ENCODE measurements at regions not wholly inside any gene's neighbourhood (a gene's known extent, or its start where the extent isn't known, plus 50 kb on each side); places are given as distances from the start of the nearest gene placed in this dataset.
"Not testable (repeated sequence)": the region's sequence is repeated elsewhere in the genome, so short reads cannot be mapped to it uniquely, and the experiment has no call there.

DNA sequence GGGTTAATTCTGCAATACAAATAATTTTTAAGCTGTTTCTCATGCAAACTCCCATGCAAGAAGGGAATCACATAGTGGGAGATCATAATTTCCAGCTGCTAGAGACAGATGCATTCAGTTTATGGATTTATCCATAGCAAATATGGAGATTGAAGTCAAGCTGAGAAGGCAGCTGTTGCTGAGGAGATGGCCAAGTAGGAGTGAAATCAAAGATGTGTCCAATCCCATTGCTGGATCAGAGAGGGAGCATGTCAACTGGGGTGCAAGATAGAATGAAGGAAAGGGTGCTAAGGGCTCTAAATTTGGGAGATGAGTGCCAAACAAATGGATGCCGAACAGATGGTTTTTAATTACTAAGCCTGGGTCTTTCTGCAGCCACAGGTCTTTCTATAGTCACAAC, 504.5 kb downstream of the NFIB start:
- DNase-seq: no peak

DNA sequence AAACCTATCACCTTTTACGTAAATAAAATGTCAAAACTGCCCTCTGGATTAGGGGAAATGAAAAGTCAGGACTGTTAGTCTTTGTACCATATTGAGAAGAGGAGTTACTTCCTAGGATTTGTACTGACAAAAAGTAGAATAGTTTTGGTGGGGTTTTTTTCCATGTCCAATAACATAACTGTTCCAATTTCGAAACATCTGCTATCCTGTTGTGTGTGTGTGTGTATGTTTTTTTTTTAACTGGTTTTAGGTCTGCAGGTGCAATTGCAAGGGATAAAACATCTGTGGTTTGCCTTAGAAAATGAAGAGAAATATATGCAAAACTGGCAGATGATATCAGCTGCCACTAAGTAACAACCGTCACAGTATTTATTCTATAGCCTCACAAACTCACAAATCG, 506.8 kb downstream of the NFIB start:
- DNase-seq: no peak

DNA sequence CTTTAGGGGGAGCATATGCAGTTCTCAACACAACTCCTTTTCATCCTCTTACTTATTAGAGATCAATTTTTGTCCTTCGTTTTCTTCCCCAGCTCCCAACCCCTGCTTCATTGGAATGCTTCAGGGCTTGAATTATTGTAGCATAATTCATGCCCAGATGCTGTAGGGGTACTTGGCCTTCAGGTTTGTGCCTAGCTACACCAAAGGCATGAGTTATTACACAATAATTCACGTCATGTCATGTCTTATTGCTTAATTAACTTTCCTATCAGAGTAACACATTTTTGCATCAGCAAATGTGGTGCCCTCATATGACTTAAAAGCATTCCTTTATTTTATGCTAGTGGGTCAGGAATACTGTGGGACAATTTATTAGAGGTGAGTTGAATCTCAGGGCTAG, 507.2 kb downstream of the NFIB start:
- DNase-seq: no peak

DNA sequence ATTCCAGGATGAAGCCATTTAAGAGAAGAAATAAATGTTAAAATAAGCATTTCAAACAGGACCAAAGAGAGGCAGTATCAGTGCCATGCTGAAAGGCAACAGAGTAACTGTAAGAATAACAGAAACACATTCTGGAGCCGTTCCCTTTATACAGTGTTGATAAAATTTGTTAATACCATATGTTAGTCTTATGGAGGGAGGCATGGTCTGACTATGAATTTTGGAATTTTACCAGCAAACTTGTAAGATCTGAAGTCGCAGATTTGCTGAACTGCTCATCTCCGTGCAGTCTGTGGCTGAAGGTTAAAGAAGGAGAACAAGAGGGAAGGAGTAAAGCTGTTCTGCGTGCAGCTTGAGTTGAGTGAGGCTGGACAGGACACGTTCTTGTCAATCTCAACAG, 508.4 kb downstream of the NFIB start:
- DNase-seq: no peak

DNA sequence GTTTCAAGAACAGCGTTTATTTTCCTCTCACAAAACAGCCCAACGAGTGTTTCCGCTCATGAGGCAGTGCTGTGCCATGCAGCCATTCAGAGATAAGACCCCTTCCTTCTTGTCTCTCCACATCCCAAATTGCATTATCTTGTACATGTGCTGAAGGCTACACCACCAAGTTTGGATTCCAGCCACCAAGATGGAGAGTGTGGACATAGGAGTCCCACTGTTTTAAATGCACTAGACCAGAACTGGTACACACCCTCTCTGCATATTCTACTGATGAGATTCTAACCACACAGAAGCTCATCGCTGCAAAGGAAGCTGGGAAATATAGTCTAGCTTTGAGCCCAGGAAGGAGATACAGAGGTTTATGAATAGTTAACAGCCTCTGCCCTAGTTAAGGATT, 509.4 kb downstream of the NFIB start:
- no peak for DNase-seq

DNA sequence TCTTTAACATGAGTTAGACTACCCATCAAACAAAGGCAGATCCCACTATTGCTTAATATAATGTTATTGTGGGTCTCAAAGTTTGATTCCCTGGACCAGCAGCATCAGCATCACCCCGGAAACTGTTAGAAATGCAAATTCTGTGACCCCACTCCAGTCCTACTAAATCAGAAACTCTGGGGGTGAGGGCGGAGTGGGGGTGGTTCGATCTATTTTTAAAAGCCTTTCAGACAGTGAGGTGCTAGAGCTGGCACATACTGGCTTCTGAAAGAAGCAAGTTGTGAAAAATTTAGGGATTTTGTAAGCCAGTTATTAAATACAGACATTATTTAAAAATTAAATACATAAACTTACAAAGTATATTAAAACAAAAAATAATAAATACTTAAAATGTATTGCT, 513.2 kb downstream of the NFIB start:
- DNase-seq: no peak

DNA sequence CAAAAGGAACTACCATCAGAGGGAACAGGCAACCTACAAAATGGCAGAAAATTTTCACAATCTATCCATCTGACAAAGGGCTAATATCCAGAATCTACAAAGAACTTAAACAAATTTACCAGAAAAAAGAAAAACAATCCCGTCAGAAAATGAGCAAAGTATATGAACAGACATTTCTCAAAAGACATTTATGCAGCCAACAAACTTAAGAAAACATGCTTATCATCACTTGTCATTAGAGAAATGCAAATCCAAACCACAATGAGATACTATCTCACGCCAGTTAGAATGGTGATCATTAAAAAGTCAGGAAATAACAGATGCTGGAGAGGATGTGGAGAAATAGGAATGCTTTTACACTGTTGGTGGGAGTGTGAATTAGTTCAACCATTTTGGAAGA, 516.2 kb downstream of the NFIB start:
- not testable (repeated sequence) for DNase-seq

DNA sequence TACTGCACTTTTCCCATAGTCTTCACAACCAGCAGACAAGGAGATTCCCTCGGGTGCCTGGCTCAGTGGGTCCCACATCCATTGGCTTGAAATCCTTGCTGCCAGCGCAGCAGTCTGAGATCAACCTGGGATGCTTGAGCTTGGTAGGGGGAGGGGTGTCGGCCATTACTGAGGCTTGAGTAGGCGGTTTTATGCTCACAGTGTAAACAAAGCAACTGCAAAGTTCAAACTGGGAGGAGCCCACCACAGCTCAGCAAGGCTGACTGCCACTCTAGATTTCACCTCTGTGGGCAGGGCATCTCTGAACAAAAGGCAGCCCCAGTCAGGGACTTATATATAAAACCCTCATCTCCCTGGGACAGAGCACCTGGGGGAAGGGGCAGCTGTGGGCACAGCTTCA, 512.3 kb upstream of the MPDZ start:
- no peak for DNase-seq

DNA sequence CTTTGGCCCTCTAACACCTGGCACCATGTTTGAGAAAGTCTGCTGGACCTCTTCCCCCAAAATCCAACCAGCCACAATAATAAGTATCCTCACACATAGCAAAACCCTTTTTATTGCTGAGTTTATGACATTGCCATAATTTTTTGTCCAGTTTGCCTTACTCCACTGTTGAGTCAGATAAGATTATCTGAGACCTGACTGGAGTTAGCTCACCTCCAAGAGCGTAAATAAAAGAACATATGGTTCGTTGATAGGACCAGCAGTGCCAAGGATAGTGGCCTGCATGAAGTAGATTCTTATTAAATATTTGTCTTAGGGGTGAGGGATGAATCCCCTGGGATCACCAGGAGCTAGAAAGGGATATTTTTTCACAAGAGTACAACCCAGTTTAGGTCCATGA, 510.6 kb upstream of the MPDZ start:
- no peak for DNase-seq

DNA sequence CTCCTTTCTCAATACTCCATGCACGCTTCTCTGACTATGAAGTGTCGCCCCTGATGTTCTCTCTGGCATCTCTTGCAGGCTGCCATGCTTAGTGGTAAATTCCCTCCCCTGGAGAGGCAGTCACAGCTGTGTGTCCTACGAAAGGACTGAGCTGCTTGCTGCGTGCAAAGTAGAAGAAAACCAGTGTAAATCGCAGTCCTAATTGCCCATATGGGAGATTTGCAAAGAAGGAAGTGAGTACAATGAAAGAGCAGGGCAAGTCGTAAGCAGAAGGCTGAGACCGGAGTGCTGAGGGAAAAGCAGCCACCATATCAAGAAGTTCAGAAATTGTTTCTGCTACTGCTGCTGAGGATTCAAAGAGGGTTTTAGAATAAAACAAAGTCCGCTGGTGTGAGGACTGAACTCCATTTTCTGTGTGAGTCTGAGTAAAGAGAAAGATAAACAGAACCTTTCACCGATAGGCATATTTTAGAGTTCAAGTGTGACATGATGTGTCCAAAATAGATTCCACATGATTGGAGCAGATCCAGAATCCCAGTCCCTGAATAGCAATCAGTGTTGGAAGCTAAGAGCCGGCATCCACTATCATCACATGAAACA, 507.8 kb upstream of the MPDZ start:
- no peak for DNase-seq

DNA sequence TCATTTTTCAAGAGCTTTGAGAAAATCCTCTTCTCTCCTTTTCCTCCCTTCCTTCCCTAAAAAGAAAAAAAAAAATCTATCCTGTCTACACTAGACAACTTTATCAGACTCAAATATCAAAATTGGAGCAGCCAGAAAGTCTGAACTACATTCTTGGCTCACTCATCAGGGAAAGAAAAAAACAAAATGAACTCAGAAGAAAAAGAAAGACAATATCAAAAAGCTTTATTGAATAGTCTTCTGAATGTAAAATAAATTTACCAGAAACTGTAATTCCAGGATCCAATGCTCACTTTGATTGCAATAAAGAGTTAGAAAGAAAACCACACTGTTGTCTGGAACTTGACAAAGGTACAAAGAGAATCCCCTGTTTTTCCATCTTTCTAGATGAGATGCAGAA, 507.2 kb upstream of the MPDZ start:
- DNase-seq: no peak

DNA sequence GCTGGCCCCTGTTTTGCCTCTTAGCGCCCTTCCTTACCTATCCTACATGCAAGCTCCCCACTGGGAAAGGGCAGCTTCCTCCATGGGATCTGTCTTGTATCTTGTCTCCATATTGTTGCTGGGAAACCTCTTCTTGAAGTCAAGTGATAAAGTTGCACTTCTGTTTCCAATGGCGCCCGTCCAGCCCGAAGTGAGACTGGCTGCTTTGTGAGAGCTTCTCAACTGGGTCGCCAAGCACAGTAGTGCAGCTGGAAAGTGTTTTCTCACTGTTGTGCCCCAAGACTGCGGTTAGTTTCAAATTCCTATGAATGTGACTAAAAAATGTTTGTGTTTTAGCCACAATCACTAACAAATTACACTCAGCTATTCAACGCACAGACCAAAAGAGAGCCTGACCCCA, 506.6 kb upstream of the MPDZ start:
- no peak for DNase-seq

DNA sequence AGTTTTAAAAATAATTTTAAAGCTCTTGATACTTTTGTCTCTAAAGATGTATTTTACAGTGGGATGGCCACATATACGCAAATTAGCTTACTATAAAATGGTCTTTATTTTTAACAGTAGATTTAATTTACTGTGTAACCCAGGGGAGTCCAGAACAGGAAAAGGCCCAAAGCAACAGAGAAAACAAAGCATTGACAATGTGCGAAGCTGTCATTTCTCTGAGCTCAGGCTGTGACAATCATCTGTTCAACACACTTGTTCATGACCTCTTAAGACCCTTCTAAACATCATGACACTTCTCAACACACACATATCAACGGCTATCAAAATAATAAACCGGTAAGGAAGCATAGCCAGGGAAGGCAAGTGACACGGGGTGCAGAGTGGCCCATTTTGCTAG, 499.6 kb upstream of the MPDZ start:
- no peak for DNase-seq

DNA sequence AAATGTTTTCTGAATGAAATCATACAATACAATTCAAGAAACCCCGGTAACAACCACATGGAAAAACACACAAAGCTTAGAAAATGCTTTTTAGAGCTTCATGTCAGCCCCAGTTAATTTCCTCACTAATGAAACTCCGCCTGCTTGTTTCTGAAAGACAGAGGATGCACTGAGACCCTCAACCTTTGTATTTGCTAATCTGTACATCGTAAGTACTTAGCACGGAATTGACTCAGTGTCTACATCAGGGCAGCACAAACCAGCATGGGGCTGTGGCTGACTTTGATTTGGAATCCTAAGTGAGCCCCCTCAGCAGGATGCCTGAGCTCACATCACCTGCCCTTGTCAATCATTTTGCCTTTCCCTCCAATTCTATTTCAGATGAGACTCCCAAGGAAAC, 499.1 kb upstream of the MPDZ start:
- no peak for DNase-seq

DNA sequence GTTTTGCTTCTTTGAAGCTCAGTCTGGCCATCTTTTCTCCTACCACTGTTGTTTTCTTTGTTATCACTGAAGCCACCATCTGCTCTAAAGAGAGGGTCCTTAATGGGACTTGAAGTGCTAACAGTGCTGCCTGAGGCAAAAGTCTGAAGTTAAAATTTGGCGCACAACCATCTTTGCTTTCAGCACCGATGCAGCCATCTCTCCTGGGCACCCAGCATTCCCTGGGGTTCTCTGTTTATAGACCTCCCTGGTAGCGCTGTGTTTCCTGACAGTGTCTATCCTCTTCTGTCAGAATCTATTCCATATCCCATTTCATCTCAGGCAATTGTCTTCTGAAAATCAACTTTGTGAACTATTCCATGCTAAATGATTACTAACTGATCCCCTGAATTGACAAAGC, 491.5 kb upstream of the MPDZ start:
- DNase-seq: no peak

DNA sequence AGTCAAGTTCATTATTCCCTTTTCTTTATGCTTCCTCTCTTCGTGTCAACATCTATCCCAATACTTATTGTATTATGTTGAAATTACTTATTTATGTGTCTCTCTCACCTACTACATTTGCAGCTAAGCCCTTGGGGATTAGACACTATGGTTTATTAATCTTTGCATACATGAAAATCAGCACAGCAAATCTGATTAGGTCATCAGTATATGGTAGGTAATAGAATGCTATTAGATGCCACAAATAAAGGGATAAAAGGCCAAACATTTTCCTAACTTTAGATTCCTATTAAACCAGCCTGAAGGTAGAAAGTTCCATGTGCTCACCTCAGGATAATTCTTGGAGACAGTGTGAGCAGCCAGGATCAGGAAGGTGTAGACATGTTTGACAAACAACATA, 490.1 kb upstream of the MPDZ start:
- no peak for DNase-seq

DNA sequence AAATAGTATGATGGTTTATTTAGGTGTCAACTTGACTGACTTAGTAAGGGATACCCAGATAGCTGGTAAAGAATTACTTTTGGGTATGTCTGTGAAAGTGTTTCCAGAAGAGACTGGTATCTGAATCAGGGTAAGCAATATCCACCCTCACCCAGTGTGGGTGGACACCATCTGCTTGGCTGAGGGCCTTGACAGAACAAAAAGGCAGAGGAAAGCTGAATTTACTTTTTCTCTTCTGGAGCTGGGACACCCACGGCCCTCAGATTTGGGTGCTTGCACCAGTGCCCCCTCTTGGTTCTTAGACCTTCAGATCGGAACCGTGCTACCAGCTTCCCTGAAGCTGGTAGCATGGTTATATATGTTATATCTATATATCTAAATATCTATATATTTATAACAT, 489.5 kb upstream of the MPDZ start:
- no peak for DNase-seq

DNA sequence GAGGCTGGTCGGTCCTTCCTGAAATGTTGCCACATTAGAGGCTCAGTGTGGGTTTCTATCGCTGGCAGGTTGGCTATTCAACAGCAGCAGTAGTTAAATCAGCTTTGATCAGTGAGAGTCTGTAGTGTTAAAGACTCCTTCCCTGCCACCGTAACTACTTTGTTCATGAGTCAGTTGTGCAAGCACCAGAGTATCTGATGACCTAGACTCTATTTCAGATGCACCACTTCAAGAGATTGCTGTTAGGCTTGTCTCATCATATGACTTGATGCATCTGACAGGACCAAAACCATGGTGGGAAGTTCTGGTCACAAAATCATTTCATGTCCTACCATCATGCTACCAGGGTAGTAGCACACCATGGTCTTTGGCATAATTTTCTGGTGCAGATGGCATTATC, 482.7 kb upstream of the MPDZ start:
- no peak for DNase-seq

DNA sequence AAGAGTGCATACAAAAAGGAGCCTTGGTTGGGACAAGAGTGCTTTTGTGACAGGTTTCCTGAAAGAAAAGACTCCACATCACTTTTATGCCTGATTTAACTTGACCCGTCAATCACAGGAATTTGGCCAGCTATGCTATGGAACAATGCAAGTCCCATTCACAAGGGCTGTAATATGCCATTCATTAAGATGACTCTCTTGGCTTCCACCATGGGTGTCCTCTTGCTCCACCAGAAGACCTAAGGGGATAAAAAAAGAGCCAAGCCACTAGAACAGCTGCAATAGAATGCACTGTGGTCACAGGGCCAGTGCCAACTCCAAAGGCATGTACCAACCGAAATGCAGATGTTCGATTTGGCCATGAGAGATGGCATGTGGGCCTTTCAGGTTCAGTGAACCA, 480.1 kb upstream of the MPDZ start:
- no peak for DNase-seq

DNA sequence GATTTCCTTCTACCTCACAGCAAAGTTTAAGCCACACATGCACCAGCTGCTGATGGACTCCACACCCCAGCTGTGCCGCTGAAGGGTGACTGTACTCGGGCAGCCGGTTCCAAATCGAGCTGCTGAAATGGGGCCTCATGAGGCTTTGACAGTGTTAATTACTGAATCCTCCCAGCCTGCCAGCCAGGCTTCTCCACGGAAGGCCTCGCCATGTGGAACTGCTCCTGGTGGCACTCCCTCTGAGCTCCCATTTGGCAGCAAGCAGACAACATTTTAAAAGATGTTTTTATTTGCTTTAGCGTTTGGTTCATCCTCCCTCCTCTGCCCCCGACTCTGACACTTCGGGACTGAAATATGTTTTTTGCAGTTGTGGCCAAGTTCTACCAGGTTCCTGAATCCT, 479.4 kb upstream of the MPDZ start:
- no peak for DNase-seq

DNA sequence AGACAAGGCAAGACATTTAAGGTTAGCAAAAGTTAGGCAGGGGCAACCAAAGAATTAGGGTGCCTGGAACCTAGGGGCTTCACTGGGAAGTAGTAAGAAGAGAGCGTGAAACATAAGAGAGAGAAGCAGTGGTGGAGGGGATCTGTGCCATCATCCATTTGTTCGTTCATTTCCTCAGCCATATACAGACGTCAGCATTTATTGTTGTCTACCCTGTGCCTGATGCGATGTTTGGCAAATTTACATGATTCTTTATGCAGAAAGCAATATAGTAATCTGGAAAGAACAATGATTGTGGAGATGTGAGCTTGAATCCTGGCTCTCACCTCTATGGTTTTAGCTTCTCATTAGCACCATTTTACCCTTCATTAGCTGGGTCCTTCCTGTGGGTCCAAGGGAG, 477.5 kb upstream of the MPDZ start:
- no peak for DNase-seq

DNA sequence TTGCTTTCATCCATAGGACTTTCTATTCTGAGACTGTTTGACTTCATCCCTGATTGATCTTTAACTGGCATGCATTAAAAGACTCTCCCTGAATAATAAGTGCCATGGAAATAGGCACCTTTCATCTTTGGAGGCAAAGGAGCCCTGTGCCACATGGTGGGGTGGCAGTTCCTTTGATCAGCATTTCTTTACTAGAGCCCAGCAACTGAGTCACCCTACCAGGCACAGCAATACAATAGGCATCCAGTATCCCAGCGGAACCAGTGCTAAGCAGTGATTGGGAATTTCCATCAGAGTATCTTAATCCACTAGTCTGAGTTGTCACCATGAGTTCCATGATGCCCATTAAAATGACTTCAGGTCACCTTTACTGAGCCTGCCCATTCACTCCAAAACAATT, 476.1 kb upstream of the MPDZ start:
- DNase-seq: no peak

DNA sequence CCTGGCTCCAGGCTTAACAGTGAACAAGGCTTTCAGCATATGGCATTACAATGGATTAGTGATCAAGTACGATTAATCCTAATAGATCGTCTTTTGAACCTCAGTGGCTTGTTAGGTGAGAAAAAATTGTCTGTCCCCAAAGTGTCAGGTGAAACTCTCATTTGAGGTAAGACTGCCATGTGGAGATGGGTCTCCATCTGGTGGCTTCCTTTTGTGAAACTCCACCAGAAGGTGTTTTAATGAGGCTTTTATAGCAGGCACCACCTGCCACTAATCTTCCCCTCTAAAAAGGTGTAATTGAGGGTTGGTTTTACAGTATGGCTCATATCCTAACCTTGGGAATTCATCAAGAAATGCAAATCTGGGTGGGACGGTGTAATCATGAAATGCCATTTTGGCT, 471.1 kb upstream of the MPDZ start:
- no peak for DNase-seq

DNA sequence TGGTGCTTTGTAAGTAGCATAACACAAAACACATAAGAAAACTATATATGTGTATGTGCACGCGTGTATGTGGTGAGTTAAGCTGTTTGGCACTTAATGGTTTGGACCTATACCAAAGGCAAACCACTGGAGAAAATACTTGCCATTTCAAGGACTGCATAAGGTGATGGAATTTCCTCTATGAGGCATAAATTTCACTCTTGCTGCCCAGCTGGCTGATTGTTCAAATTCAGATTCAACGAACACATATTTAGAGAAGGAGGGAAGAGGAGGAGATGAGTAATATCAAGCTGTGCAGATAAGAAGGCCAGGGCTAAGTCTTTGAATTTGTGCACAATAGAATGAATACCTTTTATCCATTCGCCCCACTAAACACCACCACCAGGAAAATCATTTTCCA, 470.6 kb upstream of the MPDZ start:
- DNase-seq: no peak

DNA sequence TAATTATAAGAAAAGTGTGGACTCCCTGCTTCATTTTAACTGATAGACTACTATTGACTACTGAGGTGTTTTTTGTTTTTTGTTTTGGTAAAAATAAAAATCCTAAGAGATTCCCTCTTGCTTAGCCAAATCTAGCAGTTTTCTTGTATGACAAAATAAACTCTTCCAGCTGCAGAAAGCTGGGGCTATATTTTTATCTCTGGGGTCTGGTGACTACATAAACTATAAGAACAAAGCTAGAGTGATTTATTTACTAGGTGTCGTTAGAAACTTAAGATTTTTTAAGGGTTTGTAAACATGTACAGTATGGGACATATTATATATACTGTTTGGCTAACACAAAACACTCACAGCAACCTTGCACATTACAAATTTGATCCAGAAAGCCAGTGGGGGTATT, 467.4 kb upstream of the MPDZ start:
- no peak for DNase-seq

DNA sequence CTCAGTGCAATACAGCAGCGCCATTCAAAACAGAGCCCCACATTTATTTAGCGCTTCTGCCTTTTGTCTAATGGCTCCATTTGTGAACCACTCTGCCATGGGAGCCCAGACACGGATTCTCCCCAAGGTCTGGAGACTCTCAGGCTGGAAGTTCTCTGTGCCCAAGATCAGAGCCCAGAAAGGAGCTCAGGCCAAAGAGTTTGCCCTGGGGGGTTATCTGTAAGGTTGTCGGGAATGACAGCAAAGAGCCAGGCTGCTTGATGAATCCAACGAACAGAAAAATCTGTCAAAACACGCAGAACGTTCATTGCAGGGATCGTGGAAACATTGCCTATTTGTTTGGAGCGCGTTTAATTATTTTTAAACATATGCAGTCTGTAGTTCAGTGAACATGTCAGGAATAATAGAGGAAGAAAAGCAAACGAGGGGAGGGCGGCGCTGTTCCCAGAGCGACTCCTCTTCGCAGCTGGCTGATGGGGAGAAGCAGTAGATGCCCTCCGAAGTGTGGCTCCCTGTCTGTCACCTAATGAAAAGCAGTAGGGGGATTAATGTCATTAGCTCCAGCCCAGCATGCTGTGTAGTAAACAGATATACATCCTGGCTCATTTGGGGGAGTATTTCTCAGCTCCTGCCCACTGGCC, 464.9 kb upstream of the MPDZ start:
- no peak for DNase-seq
